H9 (cell line): ENCODE measurements at regions not wholly inside any gene's neighbourhood (a gene's known extent, or its start where the extent isn't known, plus 50 kb on each side); places are given as distances from the start of the nearest gene placed in this dataset.

Experiments used
- DNase-seq: peaks from one replicate; pipeline ENCODE4 v3.0.0-alpha.2; 2017
- H2AFZ ChIP-seq: one replicate; pipeline ENCODE4 v1.6.1; 2013; ENCODE audit warnings: mild to moderate bottlenecking, low read length, control low read depth, moderate library complexity
- H2AK5ac ChIP-seq: 2 replicates; pipeline ENCODE4 v1.6.1; 2013; ENCODE audit warnings: low read length, control low read depth, mixed read lengths; ENCODE audit not compliant: insufficient read length
- H2BK120ac ChIP-seq: one replicate; pipeline ENCODE4 v1.6.1; 2013; ENCODE audit warnings: low read depth, mild to moderate bottlenecking, low read length, control low read depth, inconsistent platforms; ENCODE audit not compliant: poor library complexity, severe bottlenecking
- H2BK12ac ChIP-seq: 2 replicates; pipeline ENCODE4 v1.6.1; 2013; ENCODE audit warnings: low read length, control low read depth, mixed read lengths, low read depth; ENCODE audit not compliant: insufficient read length
- H2BK15ac ChIP-seq: 2 replicates; pipeline ENCODE4 v1.6.1; 2013; ENCODE audit warnings: low read depth, low read length, control low read depth
- H2BK20ac ChIP-seq: one replicate; pipeline ENCODE4 v1.6.1; 2013; ENCODE audit warnings: low read depth, mild to moderate bottlenecking, low read length, control low read depth, inconsistent platforms; ENCODE audit not compliant: poor library complexity, severe bottlenecking
- H2BK5ac ChIP-seq: 2 replicates; pipeline ENCODE4 v1.6.1; 2013; ENCODE audit warnings: low read length, control low read depth, mixed read lengths; ENCODE audit not compliant: insufficient read length
- H3K14ac ChIP-seq: 2 replicates; pipeline ENCODE4 v1.6.1; 2013; ENCODE audit warnings: low read length, control low read depth; ENCODE audit not compliant: insufficient read depth
- H3K18ac ChIP-seq: 2 replicates; pipeline ENCODE4 v1.6.1; 2013; ENCODE audit warnings: low read depth, mild to moderate bottlenecking, mixed read lengths, low read length, control low read depth; ENCODE audit not compliant: insufficient read length
- H3K23ac ChIP-seq: 2 replicates; pipeline ENCODE4 v1.6.1; 2013; ENCODE audit warnings: low read length, control low read depth, mixed read lengths, low read depth; ENCODE audit not compliant: insufficient read length
- H3K23me2 ChIP-seq: 2 replicates; pipeline ENCODE4 v1.6.1; 2013; ENCODE audit warnings: low read depth, mild to moderate bottlenecking, mixed read lengths, low read length, control low read depth; ENCODE audit not compliant: insufficient read length, poor library complexity, severe bottlenecking
- H3K27ac ChIP-seq: 2 replicates; pipeline ENCODE4 v1.5.1; 2013; ENCODE audit warnings: low read length, control low read depth, mixed read lengths, low read depth; ENCODE audit not compliant: insufficient read length
- H3K27me3 ChIP-seq: 2 replicates; pipeline ENCODE4 v1.6.1; 2013; ENCODE audit warnings: low read length, control low read depth, inconsistent platforms; ENCODE audit not compliant: insufficient read depth
- H3K4ac ChIP-seq: 2 replicates; pipeline ENCODE4 v1.6.1; 2013; ENCODE audit warnings: low read depth, mild to moderate bottlenecking, control low read depth, inconsistent platforms, low read length, moderate library complexity
- H3K4me1 ChIP-seq: 2 replicates; pipeline ENCODE4 v1.6.1; 2013; ENCODE audit warnings: low read length, control low read depth, inconsistent platforms; ENCODE audit not compliant: insufficient read depth
- H3K4me2 ChIP-seq: 2 replicates; pipeline ENCODE4 v1.6.1; 2013; ENCODE audit warnings: low read length, control low read depth, mixed read lengths; ENCODE audit not compliant: insufficient read length, insufficient read depth
- H3K56ac ChIP-seq: 2 replicates; pipeline ENCODE4 v1.6.1; 2013; ENCODE audit warnings: low read depth, mild to moderate bottlenecking, mixed read lengths, low read length, control low read depth; ENCODE audit not compliant: insufficient read length
- H3K79me1 ChIP-seq: 2 replicates; pipeline ENCODE4 v1.6.1; 2013; ENCODE audit warnings: low read depth, mild to moderate bottlenecking, moderate library complexity, low read length, control low read depth, inconsistent platforms; ENCODE audit not compliant: insufficient read depth, poor library complexity, severe bottlenecking
- H3K79me2 ChIP-seq: 2 replicates; pipeline ENCODE4 v1.6.1; 2013; ENCODE audit warnings: low read length, control low read depth, inconsistent platforms; ENCODE audit not compliant: insufficient read depth
- H3K9ac ChIP-seq: 2 replicates; pipeline ENCODE4 v1.6.1; 2013; ENCODE audit warnings: low read length, control low read depth, mixed read lengths; ENCODE audit not compliant: insufficient read length; ENCODE audit errors: extremely low read depth
- H3K9me3 ChIP-seq: one replicate; pipeline ENCODE4 v1.6.1; 2013; ENCODE audit warnings: low read depth, low read length, inconsistent platforms; ENCODE audit not compliant: control insufficient read depth
- H3T11ph ChIP-seq: one replicate; pipeline ENCODE4 v1.6.1; 2013; ENCODE audit warnings: mild to moderate bottlenecking, low read length, control low read depth, inconsistent platforms
- H4K20me1 ChIP-seq: one replicate; pipeline ENCODE4 v1.6.1; 2013; ENCODE audit not compliant: control insufficient read depth, insufficient read length, insufficient read depth
- H4K5ac ChIP-seq: 2 replicates; pipeline ENCODE4 v1.6.1; 2013; ENCODE audit warnings: low read depth, mild to moderate bottlenecking, mixed read lengths, low read length, control low read depth; ENCODE audit not compliant: insufficient read length
- H4K8ac ChIP-seq: replicated peaks from 2 replicates; pipeline ENCODE4 v1.6.1; 2013; ENCODE audit warnings: low read length, control low read depth, mixed read lengths, low read depth; ENCODE audit not compliant: insufficient read length
- H4K91ac ChIP-seq: 2 replicates; pipeline ENCODE4 v1.6.1; 2013; ENCODE audit warnings: low read depth, mild to moderate bottlenecking, moderate library complexity, mixed read lengths, low read length, control low read depth; ENCODE audit not compliant: insufficient read length
- H3K27ac Mint-ChIP-seq, 3 experiments: 2 replicates in 2 of 3; 3 replicates in 1 of 3; pipeline ENCODE4 v1.8.0; 2020 to 2021; ENCODE audit warnings: mixed read lengths in 3 of 3, mild to moderate bottlenecking in 1 of 3, moderate library complexity in 1 of 3
- H3K27me3 Mint-ChIP-seq: 2 replicates; pipeline ENCODE4 v1.8.0; 2021; ENCODE audit warnings: low read depth, mild to moderate bottlenecking, moderate library complexity, mixed read lengths
- H3K36me3 Mint-ChIP-seq, 3 experiments: 2 replicates in 2 of 3; 3 replicates in 1 of 3; pipeline ENCODE4 v1.8.0; 2020 to 2021; ENCODE audit warnings: low read depth in 3 of 3, mixed read lengths in 3 of 3; ENCODE audit not compliant: insufficient read depth in 1 of 3
- H3K4me1 Mint-ChIP-seq, 2 experiments: 2 replicates each; pipeline ENCODE4 v1.8.0; 2020; ENCODE audit warnings: mixed read lengths in 2 of 2
- H3K4me3 Mint-ChIP-seq, 2 experiments: 2 replicates in 1 of 2; 3 replicates in 1 of 2; pipeline ENCODE4 v1.8.0; 2020 to 2021; ENCODE audit warnings: mild to moderate bottlenecking in 2 of 2, mixed read lengths in 2 of 2, moderate library complexity in 1 of 2
- H3K9me3 Mint-ChIP-seq, 2 experiments: 2 replicates in 1 of 2; 3 replicates in 1 of 2; pipeline ENCODE4 v1.8.0; 2020; ENCODE audit warnings: mild to moderate bottlenecking in 2 of 2, mixed read lengths in 2 of 2, moderate library complexity in 1 of 2
- CTCF ChIP-seq: fragments of 200-600 bp; sonication (generic); conservative IDR thresholded peaks from 3 replicates; pipeline ENCODE4 v1.8.0; 2021; ENCODE audit warnings: antibody characterized with exemption, mild to moderate bottlenecking
- WGBS: extraction: QIAGEN DNeasy Blood & Tissue Kit; methylation state at CpG from one replicate; pipeline ENCODE4 v1.1.7; 2013; ENCODE audit warnings: missing lambda C conversion rate, low lambda C conversion rate, mixed read lengths; ENCODE audit not compliant: insufficient read length; ENCODE audit errors: extremely low coverage; 5-methylcytosine and 5-hydroxymethylcytosine counted together

GRCh38 chr2:199163613-199164458, 293.9 kb downstream of the SATB2 start:
- Mint-ChIP-seq H3K4me3 (no peak overlapping the region), H3K36me3 (no peaks in the 10 kb centered on the region; a peak in 1 of 7 replicates), H3K27me3 (no peaks in the 10 kb centered on the region), H3K27ac (peak overlapping the region; percentile 19 to 89 (median 41); a peak in 3 of 7 replicates), H3K9me3 (no peaks in the 10 kb centered on the region), H3K4me1 (peaks cover 16 to 21% of the 10 kb centered on the region in 2 experiments)
- Histone ChIP-seq H4K5ac (peak overlapping the region; percentile 54), H2BK5ac (no peak overlapping the region), H2AFZ (no peak overlapping the region), H4K91ac (no peak overlapping the region), H3K79me1 (no peaks in the 10 kb centered on the region), H2BK15ac (no peak overlapping the region), H3K27ac (no peak overlapping the region), H3T11ph (no peak overlapping the region), H3K9me3 (no peaks in the 10 kb centered on the region), H3K56ac (no peak overlapping the region), H3K14ac (no peak overlapping the region), H3K23ac (no peak overlapping the region), H3K23me2 (no peaks in the 10 kb centered on the region), H3K4ac (no peak overlapping the region), H3K79me2 (no peaks in the 10 kb centered on the region), H2BK120ac (no peak overlapping the region), H2BK12ac (no peak overlapping the region), H4K8ac (no peak overlapping the region), H3K9ac (no peak overlapping the region), H3K27me3 (no peaks in the 10 kb centered on the region), H2BK20ac (no peak overlapping the region), H4K20me1 (no peaks in the 10 kb centered on the region), H3K4me2 (peak overlapping the region; percentile 3), H2AK5ac (no peak overlapping the region), H3K18ac (no peak overlapping the region), H3K4me1 (peaks cover 6% of the 10 kb centered on the region; the same call in 1 of the 2 replicates)
- DNase-seq = no peak
- no peak for TF ChIP-seq CTCF
- WGBS = no CpG with 5 or more reads among the region's 5 CpGs
